Osteoblast (primary cell): ENCODE measurements at regions not wholly inside any gene's neighbourhood (a gene's known extent, or its start where the extent isn't known, plus 50 kb on each side); places are given as distances from the start of the nearest gene placed in this dataset.

Experiments
- DNase-seq: peaks from one replicate; pipeline ENCODE4 v3.0.0; 2011; ENCODE audit warnings: low spot score, mixed read lengths; ENCODE audit not compliant: insufficient read length; ENCODE audit errors: missing footprints
- H2AFZ ChIP-seq: 2 replicates; pipeline ENCODE4 v1.6.0; 2011; ENCODE audit warnings: mild to moderate bottlenecking, low read length
- H3K27ac ChIP-seq: 2 replicates; pipeline ENCODE4 v1.5.1; 2011; ENCODE audit warnings: mild to moderate bottlenecking, low read depth, low read length, moderate library complexity
- H3K27me3 ChIP-seq: 2 replicates; pipeline ENCODE4 v1.6.0; 2012; ENCODE audit warnings: mild to moderate bottlenecking, control low read depth, inconsistent platforms, low read length, moderate library complexity; ENCODE audit not compliant: insufficient read depth
- H3K36me3 ChIP-seq: 2 replicates; pipeline ENCODE4 v1.5.1; 2011; ENCODE audit warnings: mild to moderate bottlenecking, low read length, control low read depth, moderate library complexity; ENCODE audit not compliant: insufficient read depth
- H3K4me1 ChIP-seq: 2 replicates; pipeline ENCODE4 v1.5.1; 2011; ENCODE audit warnings: mild to moderate bottlenecking, low read length, control low read depth, moderate library complexity; ENCODE audit not compliant: insufficient read depth
- H3K4me2 ChIP-seq: 2 replicates; pipeline ENCODE4 v1.6.0; 2011; ENCODE audit warnings: mild to moderate bottlenecking, low read length; ENCODE audit not compliant: insufficient read depth
- H3K4me3 ChIP-seq: fragments of 200-600 bp; sonication (generic); 3 replicates; pipeline ENCODE4 v1.5.1; 2012; ENCODE audit warnings: mild to moderate bottlenecking, low read length, inconsistent platforms; ENCODE audit not compliant: insufficient read depth
- H3K79me2 ChIP-seq: 2 replicates; pipeline ENCODE4 v1.6.0; 2012; ENCODE audit warnings: mild to moderate bottlenecking, low read length, control low read depth, inconsistent platforms; ENCODE audit not compliant: insufficient read depth
- H3K9me3 ChIP-seq: 2 replicates; pipeline ENCODE4 v1.5.1; 2011; ENCODE audit warnings: low read depth, low read length, control low read depth
- H4K20me1 ChIP-seq: 2 replicates; pipeline ENCODE4 v1.6.0; 2012; ENCODE audit warnings: mild to moderate bottlenecking, low read length, control low read depth; ENCODE audit not compliant: insufficient read depth
- TF ChIP-seq, protein P1 (sequence below): IDR thresholded peaks from 2 replicates; pipeline ENCODE4 v1.5.1; 2011; ENCODE audit warnings: mild to moderate bottlenecking, low read depth, low read length, moderate library complexity; ENCODE audit errors: extremely low read depth

DNA sequence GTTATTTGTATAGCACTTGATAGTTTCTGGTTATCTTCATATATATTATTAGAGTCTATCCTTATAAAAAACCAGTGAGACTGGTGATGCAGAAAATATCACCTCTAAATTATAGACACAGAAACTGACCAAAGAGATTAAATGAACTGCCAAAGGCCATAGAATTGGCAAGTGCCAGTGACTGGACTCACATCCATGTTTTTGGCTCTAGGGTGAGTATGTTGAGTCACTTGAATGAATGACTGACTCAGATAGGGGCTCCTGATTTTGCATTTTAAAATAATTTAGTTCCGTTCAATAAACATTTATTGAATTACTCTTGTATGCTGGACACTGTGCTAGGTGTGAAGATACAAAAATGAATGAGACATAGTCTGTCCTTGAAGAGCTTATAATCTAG, 70.7 kb downstream of the NR2F1 start:
- DNase-seq = no peak

GRCh38 chr5:93649234-93649900, 66.3 kb downstream of the NR2F1 start:
- no peak overlapping the region for H3K27ac ChIP-seq
- TF ChIP-seq, protein P1, sequence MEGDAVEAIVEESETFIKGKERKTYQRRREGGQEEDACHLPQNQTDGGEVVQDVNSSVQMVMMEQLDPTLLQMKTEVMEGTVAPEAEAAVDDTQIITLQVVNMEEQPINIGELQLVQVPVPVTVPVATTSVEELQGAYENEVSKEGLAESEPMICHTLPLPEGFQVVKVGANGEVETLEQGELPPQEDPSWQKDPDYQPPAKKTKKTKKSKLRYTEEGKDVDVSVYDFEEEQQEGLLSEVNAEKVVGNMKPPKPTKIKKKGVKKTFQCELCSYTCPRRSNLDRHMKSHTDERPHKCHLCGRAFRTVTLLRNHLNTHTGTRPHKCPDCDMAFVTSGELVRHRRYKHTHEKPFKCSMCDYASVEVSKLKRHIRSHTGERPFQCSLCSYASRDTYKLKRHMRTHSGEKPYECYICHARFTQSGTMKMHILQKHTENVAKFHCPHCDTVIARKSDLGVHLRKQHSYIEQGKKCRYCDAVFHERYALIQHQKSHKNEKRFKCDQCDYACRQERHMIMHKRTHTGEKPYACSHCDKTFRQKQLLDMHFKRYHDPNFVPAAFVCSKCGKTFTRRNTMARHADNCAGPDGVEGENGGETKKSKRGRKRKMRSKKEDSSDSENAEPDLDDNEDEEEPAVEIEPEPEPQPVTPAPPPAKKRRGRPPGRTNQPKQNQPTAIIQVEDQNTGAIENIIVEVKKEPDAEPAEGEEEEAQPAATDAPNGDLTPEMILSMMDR = no peak
- no peaks in the 10 kb centered on the region for H4K20me1 ChIP-seq
- H3K4me2 ChIP-seq = no peak overlapping the region
- H3K4me1 ChIP-seq = no peaks in the 10 kb centered on the region
- no peak overlapping the region for H3K4me3 ChIP-seq
- H2AFZ ChIP-seq = no peak overlapping the region
- no peaks in the 10 kb centered on the region for H3K79me2 ChIP-seq
- H3K27me3 ChIP-seq = no peaks in the 10 kb centered on the region
- peak; percentile 23 for DNase-seq
- H3K36me3 ChIP-seq = no peaks in the 10 kb centered on the region
- no peaks in the 10 kb centered on the region for H3K9me3 ChIP-seq

More for the DNA sequence above, 70.7 kb downstream of the NR2F1 start:
- no peaks in the 10 kb centered on the region for H4K20me1 ChIP-seq
- no peaks in the 10 kb centered on the region for H3K9me3 ChIP-seq
- no peak overlapping the region for H3K27ac ChIP-seq
- no peak overlapping the region for H3K4me3 ChIP-seq
- H3K27me3 ChIP-seq = no peaks in the 10 kb centered on the region
- TF ChIP-seq, protein P1 = no peak
- no peak overlapping the region for H2AFZ ChIP-seq
- peaks cover 6% of the 10 kb centered on the region for H3K4me1 ChIP-seq
- no peaks in the 10 kb centered on the region for H3K36me3 ChIP-seq
- no peak overlapping the region for H3K4me2 ChIP-seq
- H3K79me2 ChIP-seq = no peaks in the 10 kb centered on the region

DNA sequence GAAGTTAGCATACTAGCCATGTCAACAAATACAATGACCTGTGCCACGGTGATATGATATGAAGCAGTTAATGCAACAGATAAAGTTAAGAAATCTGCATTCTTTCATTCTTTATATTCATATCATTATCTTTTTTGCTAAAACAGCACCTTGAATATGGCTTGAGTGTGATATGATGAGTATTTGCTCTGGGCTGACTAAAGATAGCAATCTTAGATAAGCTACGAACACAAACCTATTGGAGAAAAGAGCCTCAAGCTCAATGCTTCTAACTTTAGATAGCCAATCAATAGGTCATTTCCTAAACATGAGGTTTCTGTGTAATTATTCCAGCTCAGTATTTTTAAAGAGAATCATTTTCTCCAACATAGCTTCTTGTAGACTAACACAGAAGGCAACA, 61.7 kb downstream of the NR2F1 start:
- Histone ChIP-seq H3K9me3 (no peaks in the 10 kb centered on the region), H3K27ac (no peak overlapping the region), H3K79me2 (no peaks in the 10 kb centered on the region), H4K20me1 (no peaks in the 10 kb centered on the region), H3K36me3 (no peaks in the 10 kb centered on the region), H3K27me3 (no peaks in the 10 kb centered on the region), H3K4me1 (no peaks in the 10 kb centered on the region), H2AFZ (no peak overlapping the region), H3K4me2 (no peak overlapping the region), H3K4me3 (no peak overlapping the region)
- TF ChIP-seq, protein P1 = no peak
- no peak for DNase-seq
